Midbrain (tissue), 1 donor: ENCODE measurements at regions not wholly inside any gene's neighbourhood (a gene's known extent, or its start where the extent isn't known, plus 50 kb on each side); places are given as distances from the start of the nearest gene placed in this dataset.

ENCODE experiments used
- DNase-seq: peaks from one replicate; lab custom pipeline; 2025; lab: John Stamatoyannopoulos, UW

- no peak for DNase-seq
Observed at GRCh38 chr6:170031684-170032121, 259.2 kb downstream of the DLL1 start.

GRCh38 chr6:170030821-170031471 lies 259.9 kb downstream of the DLL1 start:
- no peak for DNase-seq

DNA sequence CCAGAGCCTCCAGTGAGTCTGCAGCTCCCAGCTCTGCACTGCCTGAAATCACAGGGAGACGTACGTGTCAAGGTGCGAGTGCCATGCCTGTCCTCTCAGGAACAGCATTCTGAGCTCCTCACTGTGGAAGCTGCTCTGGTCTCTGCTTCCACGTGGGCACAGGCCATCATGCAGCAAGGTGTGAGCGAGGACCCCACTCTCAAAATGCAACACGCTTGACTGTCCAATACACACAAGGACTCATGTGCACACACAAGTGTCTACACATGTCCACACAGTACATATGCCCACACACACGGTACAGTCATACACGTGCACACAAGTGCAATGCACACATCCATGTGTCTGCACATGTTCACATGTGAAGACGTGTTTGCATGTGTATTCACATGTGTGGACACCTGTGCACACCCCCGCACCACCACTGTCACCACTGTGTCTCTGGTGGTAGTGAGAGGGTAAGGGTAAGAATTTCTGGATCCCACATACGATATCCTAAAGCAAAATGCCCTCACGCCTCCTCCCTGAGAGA lies 260.5 kb downstream of the DLL1 start:
- DNase-seq, result no peak

- DNase-seq, result no peak
Observed at GRCh38 chr6:170029416-170030283, 261.2 kb downstream of the DLL1 start.

- DNase-seq, result no peak
Observed at GRCh38 chr6:170028629-170029345, 262.1 kb downstream of the DLL1 start.

DNA sequence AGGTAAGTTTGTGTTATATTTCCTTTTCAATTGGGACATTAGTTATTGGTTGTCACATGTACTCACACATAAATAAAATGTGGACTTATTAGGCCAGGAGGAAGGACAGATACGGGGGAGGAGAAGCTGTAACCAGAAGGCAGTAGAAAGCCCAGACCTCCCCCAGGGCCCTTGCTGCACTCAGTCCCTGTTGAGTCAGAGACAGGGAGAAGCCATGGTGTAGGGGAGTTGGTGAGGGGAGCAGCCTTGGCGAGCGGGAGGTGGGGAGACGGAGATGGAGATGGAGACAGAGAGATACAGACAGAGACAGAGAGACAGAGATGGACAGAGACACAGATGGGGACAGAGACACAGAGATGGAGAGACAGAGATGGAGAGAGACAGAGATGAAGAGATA lies 263.2 kb downstream of the DLL1 start:
- DNase-seq, result no peak

DNA sequence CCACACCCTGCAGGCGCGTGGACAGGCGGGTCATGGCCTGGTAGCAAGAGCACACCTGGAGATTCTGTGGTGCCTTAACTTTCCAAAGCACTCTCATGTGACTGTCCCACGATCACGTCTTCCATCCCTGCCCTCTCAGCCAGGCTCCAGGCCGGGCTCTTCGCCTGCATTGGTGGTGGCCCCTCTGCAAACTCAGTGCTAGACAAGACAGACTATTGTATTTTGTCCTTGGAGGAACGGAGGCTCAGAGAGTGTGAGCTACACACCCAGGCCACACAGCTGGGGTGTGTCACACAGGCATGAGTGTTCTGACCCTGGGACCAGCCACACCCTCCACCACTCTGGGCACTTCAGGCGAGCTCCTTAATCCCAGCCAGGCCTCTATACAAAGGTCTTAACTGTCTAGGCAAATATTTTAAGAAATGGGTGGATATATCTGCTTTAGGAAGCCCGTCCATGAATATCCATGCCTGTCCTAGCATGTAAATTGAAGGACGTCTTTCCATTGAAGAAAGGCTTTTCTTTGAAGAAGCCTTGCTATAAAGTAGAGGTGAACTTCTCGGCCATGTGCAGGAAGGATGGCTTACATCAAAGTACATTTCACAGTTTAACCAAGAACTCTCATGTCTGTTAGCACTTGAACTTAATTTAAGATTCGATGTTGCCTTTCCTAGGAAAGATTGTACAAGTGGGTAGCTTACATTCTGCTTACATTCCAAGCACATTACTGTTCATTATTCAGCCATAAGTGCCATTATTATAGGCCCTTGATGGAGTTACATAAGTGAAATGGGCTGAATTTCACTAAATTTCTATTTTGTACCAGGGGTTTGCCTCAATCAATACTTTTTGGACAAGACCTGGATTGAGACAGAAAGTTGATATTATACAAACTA lies 263.9 kb downstream of the DLL1 start:
- DNase-seq, result no peak

GRCh38 chr6:170025935-170026750 lies 264.7 kb downstream of the DLL1 start:
- no peak for DNase-seq

DNA sequence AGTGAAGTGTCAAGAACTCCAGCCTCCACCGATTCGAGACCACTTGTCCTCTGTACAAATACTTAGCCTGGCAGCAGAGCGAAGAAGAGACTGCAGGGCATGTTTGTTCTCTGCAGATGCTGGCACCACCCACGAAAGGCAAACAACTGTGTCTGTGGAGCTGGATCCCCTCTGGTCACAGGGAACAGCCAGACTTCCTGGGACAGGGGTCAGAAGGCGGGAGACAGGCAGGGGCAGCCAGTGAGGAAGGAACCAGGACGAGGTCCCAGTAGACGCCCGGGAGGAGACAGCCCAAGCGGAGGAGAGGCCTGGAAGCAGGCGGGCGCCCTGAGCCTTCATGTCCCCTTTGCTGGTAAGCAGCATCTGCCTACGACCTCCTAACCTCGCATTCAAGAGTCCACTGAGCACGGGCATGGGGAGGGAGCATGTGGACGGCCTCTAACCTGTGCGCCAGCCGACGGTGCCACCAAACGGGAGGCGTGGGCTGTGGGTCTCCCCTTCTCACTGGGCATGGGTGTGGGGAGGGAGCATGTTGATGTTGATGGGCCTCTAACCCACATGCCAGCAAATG lies 265.5 kb downstream of the DLL1 start:
- DNase-seq, result no peak

GRCh38 chr6:170024940-170025339 lies 265.9 kb downstream of the DLL1 start:
- no peak for DNase-seq

- DNase-seq, result no peak
Observed at GRCh38 chr6:170023620-170024521, 267.0 kb downstream of the DLL1 start.

- DNase-seq, result no peak
Observed at GRCh38 chr6:170022827-170023619, 267.9 kb downstream of the DLL1 start.

GRCh38 chr6:170022291-170022722 lies 268.6 kb downstream of the DLL1 start:
- DNase-seq, result no peak

- DNase-seq, result no peak
Observed at GRCh38 chr6:170021579-170021978, 269.3 kb downstream of the DLL1 start.

DNA sequence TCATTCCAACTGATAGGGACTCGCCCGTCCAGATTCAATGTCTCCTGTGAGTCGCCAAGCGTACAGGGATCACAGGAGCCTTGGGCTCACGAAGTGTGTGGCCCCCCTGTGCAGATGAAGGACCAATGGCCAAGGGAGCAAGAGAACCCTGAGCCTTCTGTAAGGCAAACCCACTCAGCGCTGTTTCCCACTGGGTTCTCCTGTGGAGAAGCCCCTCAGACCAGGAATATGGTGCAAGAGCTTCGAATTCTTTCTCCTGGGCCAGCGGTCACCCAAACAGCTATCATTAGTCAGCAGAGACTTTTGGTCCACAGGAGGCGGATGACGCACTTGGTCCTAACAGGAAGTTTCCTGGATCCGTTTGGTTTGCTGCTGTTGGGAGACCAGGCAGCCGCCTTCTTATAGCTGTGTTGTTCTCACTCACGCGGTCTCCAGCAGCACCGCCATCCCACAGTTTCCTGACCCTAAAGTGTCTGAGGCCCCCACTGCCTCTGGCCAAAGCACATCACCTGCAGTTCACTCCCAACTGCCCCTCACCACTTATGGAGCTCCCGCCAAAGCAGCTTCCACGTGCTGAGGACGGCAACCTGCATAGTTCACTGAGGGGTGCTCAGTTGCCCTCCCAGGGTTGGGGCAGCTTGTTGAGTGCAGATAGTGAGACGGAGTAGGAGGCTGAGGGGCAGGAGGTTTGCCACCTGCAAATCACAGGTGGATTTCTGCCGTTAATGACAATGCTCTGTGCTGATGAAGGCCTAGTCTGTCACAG lies 268.6 kb downstream of the ERMARD start:
- DNase-seq, result no peak

DNA sequence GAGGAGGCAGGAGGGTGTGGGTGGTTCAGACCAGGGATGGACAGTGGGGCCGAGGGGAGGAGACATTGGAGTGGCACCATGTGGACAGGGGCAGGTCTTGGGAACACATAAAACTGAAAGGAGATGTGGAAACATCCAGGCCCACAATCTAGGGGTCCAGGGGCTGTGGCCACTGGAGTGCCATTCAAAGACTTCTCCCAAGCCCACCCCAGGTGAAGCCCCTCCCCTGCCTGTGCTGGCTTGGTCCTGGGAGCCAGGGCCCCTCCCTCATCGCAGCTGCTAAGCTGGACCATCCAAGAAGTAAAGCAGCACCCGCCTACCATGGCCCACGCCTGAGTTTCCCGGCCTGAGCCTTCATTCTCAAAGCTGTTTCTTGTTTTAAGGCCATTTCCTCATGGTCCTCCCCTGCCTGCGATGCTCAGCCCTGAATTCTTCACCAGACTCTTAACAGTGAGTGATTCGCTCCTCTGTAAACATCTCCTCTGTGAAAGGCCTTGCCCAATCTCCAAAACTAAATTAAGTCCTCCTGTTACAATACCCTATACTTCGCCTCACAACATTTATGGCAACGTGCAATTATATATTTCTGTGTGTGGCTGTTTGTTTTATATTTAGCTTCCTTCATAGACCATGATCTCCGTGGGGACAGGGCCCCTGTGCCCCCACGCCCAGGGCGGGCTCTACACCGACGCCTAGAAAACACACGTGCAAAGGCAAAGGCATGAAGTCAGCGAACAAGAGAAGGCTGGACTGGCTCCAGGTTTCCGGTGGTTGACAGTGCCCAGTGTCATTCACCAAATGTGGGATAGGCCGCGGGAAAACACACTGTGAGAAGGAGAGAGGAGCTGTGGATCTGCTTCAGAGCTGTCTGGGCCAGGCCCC lies 267.8 kb downstream of the ERMARD start:
- DNase-seq, result no peak
